ENCODE measurements at regions not wholly inside any gene's neighbourhood (a gene's known extent, or its start where the extent isn't known, plus 50 kb on each side); places are given as distances from the start of the nearest gene placed in this dataset.

GRCh38 chrX:45266456-45266855 is 65.8 kb upstream of the DIPK2B start:
- in situ Hi-C loops (cut with MboI; ENCODE audit: low pct_unique_long_range_greater_than_20kb, low sequenced_read_pairs) = no loop called here
- DNase-seq = no peak

DNA sequence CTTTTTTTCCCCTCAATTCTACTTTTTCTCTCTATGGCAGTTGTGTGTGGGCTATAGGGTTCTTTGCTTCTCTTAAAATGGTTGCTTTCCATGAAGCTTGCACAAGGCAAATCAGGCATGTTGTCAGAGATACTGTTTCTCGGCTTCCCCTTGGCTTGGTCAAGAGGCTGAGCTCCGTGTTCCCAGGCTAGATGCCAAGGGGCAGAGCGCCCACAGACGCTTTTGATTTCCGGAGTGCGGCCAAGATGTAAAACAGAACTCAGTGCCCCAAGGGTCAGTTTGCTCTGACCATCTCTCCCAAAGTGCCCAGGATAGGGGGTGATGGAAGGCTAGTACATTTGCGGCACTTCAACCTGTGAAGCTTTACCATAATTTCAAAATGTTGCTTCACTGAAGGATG is 64.2 kb upstream of the DIPK2B start:
- no peak for DNase-seq
- in situ Hi-C loops (cut with MboI; ENCODE audit: low pct_unique_long_range_greater_than_20kb, low sequenced_read_pairs) = no loop called here

- no peak for DNase-seq
- in situ Hi-C loops (cut with MboI; ENCODE audit: low pct_unique_long_range_greater_than_20kb, low sequenced_read_pairs) = no loop called here
These were observed 60.8 kb upstream of the DIPK2B start for GRCh38 chrX:45261471-45261870.

GRCh38 chrX:45261005-45261404 is 60.3 kb upstream of the DIPK2B start:
- in situ Hi-C loops (cut with MboI; ENCODE audit: low pct_unique_long_range_greater_than_20kb, low sequenced_read_pairs) = no loop called here
- DNase-seq = no peak

DNA sequence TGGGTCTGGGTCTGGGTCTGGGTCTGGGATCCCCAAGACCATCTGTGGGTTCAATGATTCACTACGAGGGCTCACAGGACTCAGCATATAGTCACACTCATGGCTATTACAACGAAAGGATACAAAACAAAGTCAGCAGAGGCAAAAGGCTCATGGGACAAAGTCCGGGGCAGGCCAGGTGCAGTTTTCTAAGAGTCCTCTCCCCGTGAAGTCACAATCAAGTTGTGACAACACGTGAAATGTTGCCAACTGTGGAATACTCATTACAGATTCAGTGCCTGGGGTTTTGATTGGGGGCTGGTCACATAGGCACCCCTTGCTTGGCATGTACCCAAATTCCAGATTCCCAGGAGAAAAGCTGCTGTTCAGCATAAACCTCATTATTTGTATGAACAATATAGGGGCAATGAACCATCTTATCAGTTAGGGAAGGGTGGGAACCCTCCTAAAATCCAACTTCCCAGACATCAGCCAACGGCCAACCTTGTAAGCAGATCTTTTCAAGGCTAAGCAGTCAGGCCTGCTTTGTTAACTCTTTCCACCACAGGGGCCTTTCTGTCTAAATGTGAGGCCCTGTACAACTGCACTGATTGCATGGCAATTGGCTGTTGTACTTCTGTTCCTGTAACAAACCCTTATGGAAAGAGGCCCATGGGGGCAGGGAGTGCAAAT is 58.2 kb upstream of the DIPK2B start:
- in situ Hi-C loops (cut with MboI; ENCODE audit: low pct_unique_long_range_greater_than_20kb, low sequenced_read_pairs) = no loop called here
- DNase-seq = no peak

All from KBM-7 (cell line).